ENCODE measurements at regions not wholly inside any gene's neighbourhood (a gene's known extent, or its start where the extent isn't known, plus 50 kb on each side); places are given as distances from the start of the nearest gene placed in this dataset.

- TF ChIP-seq CTCF (conservative IDR thresholded peaks at IDR 0.05 in 1 of 2, IDR thresholded peaks at IDR 0.05 in 1 of 2; ENCODE audit: low read depth in 1 of 2, low read length in 2 of 2) (peak; percentile 40 to 58), EZH2 (IDR thresholded peaks at IDR 0.05; ENCODE audit: low read length, missing control alignments) (no peak)
Observed at GRCh38 chrX:69093960-69094871, 71.0 kb downstream of the PJA1 start.
